GM21390 (cell line): ENCODE measurements at regions not wholly inside any gene's neighbourhood (a gene's known extent, or its start where the extent isn't known, plus 50 kb on each side); places are given as distances from the start of the nearest gene placed in this dataset.
"Not testable (repeated sequence)": the region's sequence is repeated elsewhere in the genome, so short reads cannot be mapped to it uniquely, and the experiment has no call there.

Source experiments
- ATAC-seq: cut with Tn5 transposase; IDR thresholded peaks from one replicate; pipeline ENCODE4 v1.9.1; 2021; ENCODE audit not compliant: unreplicated experiment

DNA sequence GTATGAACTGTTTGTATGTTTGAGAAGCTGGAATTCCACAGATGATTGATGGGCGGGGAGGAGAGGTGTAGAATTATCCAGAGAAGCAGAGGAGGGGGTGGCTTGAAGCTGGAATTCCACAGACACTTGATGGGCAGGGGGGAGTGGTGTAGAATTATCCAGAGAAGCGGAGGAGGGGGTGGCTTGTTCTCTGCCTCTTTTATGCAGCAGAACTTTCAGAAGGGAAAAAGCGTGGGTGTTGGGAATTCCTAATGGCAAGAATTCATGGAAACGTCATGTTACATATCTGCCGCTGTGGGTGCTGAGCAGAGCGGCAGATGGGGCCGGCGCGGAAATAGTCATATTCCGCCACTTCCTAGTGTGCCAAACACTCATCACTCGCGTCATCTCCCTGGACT, 167.9 kb upstream of the KCNG1 start:
- ATAC-seq, result no peak

GRCh38 chr20:51189814-51190782, 167.2 kb upstream of the KCNG1 start:
- no peak for ATAC-seq

DNA sequence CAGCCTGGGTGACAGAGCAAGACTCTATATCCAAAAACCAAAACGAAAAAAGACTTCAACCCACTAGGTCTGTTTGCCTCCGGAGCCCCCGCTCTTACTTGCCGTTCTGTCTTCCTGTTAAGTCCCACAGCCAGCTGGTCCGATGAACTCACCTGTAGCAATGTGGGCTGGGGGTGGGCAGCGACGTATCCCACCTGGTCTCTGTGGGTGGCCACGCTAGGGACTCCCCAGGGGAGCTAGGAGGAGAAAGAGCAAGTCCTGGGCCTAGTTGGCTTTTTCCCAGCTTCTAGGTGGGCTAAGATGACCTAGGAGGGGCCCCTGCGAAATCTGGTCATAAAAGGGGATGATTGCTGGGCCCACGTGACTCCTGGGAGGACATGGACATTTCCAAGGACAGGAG, 166.0 kb upstream of the KCNG1 start:
- no peak for ATAC-seq

DNA sequence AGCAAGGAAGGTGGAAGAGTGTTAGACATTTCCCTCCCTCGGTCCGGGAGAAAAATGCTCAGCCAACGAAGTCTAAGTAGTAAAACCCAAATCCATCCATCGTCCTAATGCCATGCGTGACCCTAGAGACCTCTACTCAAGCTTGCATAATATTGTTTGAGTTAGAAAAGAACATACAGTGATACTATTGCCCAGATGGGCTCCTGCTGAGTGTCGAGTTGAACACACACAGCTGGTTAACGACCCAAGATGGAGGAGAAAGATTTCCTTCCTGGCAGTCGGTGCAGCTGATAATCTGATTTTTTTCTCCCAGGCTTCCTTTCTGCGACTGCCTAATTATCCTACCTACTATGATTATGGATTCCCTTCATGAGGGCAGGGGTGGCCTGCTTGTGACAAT, 164.4 kb upstream of the KCNG1 start:
- ATAC-seq, result no peak

GRCh38 chr20:51185861-51186260, 163.0 kb upstream of the KCNG1 start:
- no peak for ATAC-seq

DNA sequence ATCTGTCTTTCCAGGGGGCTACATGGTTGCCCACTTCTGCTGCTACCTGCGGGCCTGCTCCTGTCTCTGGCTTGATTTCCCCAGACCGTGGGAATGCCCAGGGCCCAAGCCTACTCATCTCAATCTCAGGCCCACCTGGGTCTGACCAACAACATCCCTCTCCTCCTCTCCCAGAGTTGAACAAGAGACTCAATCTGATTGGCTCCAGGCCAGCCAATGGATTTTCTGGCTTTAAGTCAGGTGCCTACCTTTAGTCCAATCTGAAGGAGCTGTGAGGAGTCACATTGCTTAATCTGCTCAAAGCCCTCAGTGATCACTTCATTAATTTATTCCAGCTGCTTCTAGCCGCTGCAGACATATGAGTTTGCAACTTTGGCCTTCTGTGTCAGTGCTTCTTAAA, 162.4 kb upstream of the KCNG1 start:
- ATAC-seq, result no peak

DNA sequence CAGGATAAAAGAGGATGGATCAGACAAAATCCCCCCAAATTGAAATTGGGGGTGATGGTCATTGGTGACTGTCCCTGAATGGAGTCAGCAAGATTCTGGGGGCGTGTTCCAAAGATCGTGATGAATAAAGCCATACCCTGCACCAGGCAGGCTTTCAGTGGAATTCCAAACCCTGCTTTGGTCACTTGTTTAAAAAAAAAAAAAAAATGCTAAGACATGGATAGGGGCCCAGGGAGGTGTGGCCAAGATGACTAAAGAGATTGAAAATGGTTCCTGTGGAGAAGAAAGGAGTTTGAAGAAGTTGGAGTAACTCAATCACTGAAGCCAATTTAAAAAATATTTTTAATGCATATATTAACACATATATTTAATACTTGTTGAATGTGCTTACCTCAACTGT, 161.4 kb upstream of the KCNG1 start:
- no peak for ATAC-seq

GRCh38 chr20:51183451-51183850, 160.5 kb upstream of the KCNG1 start:
- no peak for ATAC-seq

DNA sequence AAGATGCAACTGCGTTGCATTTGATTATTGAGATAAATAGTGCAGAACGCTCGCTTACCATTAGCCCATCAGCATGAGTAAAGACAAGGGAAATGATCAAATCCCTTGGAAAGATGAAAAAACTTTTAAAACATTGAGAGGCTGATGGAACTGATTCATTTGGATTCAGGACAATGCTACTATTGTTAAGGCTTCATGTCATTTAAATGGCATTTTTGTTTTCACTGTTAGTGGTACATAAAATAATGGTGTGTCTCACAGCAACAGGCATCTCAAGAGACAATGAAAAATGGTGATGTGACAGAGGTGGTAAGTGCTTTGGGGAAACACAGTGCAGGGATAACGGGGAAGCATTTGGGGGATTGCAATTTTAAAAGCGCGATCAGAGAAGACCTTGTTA, 159.7 kb upstream of the KCNG1 start:
- no peak for ATAC-seq

GRCh38 chr20:51178153-51178552, 155.2 kb upstream of the KCNG1 start:
- ATAC-seq, result no peak

- ATAC-seq, result no peak
Observed at GRCh38 chr20:51176876-51177275, 154.0 kb upstream of the KCNG1 start.

- ATAC-seq, result no peak
Observed at GRCh38 chr20:51176446-51176845, 153.5 kb upstream of the KCNG1 start.

GRCh38 chr20:51175724-51176123, 152.8 kb upstream of the KCNG1 start:
- ATAC-seq, result no peak

DNA sequence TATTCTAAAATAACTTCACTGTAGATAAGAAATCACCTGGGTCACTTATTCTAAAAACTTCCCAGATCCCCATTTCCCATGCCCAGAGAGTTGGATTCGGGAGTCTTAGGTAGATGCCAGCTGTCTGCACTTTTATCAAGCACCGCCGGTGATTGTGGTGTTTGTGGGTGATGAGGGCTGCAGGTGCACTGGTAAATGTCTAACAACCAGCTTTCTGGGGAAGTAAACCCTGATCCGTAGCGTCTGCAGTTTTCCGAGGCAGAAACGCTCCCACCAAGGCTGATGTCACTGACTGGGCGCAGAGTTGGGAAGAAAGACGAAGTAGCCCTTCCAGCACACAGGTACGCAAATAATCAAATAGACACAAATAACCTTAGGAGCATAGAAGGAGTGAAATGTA, 152.2 kb upstream of the KCNG1 start:
- no peak for ATAC-seq

DNA sequence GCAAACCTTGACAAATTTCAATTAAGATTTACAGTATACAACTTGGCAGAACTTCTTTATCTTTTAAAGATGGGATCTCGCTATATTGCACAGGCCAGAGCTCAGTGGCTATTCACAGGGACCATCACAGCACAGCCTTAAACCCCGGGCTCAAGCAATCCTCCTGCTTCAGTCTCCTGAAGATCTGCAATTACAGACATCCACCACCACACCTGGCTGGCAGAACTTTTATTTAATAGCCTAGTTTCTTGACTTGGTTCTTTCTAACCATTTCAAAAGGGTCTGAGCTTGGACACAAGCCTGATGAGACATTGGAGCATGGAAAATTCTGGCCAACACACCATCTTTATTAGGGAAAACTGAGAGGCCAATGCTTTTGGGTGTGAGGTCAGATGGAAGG, 151.6 kb upstream of the KCNG1 start:
- no peak for ATAC-seq

DNA sequence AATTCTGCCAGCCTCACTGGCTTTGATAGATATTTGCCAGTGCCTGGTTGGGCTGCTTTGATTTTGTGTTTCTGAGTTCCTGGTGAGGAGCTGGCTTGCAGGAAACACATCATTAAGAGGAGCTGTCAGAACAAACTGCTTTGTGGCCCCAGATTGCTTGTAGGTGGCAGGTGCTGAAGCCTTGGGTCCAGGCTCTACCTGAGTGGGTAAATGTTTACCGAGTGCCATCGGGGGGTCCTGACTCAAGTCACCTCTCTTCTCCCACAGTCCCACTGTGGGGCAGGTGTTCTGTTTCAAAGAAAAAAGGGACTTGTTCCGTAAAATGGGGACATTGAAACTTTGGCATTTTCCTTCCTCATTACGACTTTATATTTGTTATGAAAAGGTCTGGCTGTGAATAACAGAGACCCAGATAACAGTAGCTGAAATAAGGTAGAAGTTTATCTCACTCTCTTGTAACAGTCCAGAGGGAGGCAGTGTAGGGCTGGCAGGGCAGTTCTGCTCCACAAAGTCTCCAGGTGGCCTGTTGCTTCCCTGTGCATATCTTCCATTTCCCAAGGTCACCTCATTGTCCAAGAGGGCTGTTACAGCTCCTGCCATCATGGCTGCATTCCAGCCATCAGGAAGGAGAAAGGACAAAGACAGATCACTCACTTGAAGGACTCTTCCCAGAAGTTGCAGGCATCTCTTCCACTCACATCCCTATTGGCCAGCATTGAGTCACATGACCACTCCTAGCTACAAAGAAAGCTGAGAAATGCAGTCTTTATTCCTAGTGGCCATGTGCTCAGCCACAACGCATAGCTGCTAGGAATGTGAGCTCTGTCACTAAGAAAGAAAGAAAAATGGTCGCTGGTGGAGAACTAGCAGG, 149.9 kb upstream of the KCNG1 start:
- ATAC-seq, result no peak

DNA sequence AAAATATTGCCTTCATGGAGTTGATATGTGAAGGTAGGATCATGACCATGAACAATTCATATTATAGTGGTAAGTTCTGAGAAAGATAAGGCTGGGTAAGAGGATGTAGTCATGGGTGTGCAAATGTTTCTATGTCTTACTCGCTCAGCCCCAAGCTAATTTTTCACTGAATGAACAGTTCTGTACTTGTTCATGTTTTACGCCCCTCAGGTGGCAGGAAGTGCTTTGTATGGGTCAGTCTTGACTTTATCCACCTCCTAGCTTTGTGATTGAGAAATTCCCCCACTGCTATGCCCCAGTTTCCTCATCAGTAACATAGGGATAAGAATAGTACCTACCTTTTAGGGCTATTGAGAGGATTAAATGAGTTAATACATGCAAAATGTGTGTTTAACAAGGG, 148.2 kb upstream of the KCNG1 start:
- no peak for ATAC-seq

- ATAC-seq, result no peak
Observed at GRCh38 chr20:51169813-51170212, 146.9 kb upstream of the KCNG1 start.

GRCh38 chr20:51167911-51168310, 145.0 kb upstream of the KCNG1 start:
- not testable (repeated sequence) for ATAC-seq

- no peak for ATAC-seq
Observed at GRCh38 chr20:51166489-51166888, 143.6 kb upstream of the KCNG1 start.

GRCh38 chr20:51165131-51165530, 142.2 kb upstream of the KCNG1 start:
- ATAC-seq, result no peak

DNA sequence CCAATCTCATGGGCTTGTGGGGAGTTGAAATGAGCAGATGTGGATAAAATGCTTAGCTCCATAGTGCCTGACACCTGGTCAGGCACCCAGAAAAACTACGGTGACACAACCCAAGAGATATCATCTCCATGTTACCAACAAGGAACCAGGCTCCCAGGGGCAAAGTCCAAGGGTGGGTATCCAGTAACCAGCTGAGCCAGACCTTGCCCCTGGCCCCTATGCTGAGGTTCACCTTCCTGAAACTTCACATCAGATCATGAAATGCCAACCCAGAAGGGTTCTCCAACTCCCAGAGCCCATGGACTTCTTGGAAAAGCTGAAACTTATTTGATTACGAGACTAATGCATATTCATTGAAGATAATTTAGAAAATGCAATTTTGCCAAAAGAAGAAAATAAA, 141.8 kb upstream of the KCNG1 start:
- ATAC-seq, result no peak
